ENCODE measurements at regions not wholly inside any gene's neighbourhood (a gene's known extent, or its start where the extent isn't known, plus 50 kb on each side); places are given as distances from the start of the nearest gene placed in this dataset.
"Not testable (repeated sequence)": the region's sequence is repeated elsewhere in the genome, so short reads cannot be mapped to it uniquely, and the experiment has no call there.

DNA sequence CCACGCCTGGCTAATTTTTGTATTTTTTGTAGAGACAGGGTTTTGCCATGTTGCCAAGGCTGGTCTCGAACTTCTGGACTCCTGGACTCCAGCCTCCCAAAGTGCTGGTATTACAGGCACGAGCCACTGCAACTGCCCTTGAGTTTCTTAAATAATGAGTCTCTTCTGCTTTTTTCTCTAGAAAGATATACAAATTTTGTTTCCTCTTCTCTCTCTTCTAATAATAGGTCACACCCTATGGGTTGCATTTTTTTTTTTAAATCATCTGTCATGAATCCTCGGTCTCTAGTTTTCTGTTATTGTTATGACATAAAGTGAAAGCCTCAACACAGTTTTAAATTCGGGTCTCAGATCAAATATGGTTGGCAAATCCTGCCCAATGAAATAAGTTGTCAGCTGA lies 111.2 kb downstream of the IL12A start:
- TF ChIP-seq ZNF565 (CRISPR knock-in tag; conservative IDR thresholded peaks at IDR 0.05; ENCODE audit: low read depth) (no peak), ARNTL (CRISPR knock-in tag; IDR thresholded peaks at IDR 0.05; ENCODE audit: borderline replicate concordance, low read depth) (no peak), ZNF70 (CRISPR knock-in tag; IDR thresholded peaks at IDR 0.05) (no peak), ZFP3 (CRISPR knock-in tag; IDR thresholded peaks at IDR 0.05) (no peak), CSDC2 (CRISPR knock-in tag; IDR thresholded peaks at IDR 0.05) (no peak), SNAI2 (CRISPR knock-in tag; IDR thresholded peaks at IDR 0.05) (no peak), PPARA (CRISPR knock-in tag; IDR thresholded peaks at IDR 0.05; ENCODE audit: borderline replicate concordance) (no peak), ZC3H10 (CRISPR knock-in tag; IDR thresholded peaks at IDR 0.05) (no peak), TCF4 (CRISPR knock-in tag; IDR thresholded peaks at IDR 0.05; ENCODE audit: borderline replicate concordance) (no peak), TOX (CRISPR knock-in tag; IDR thresholded peaks at IDR 0.05; ENCODE audit: borderline replicate concordance) (no peak), GLIS3 (CRISPR knock-in tag; IDR thresholded peaks at IDR 0.05) (no peak), ESRRG (CRISPR knock-in tag; IDR thresholded peaks at IDR 0.05) (no peak), CREB5 (CRISPR knock-in tag; IDR thresholded peaks at IDR 0.05; ENCODE audit: low read depth) (no peak)
- ATAC-seq = no peak

GRCh38 chr3:160100610-160101009 lies 112.0 kb downstream of the IL12A start:
- no peak for ATAC-seq
- no peak for TF ChIP-seq TOX (CRISPR knock-in tag; IDR thresholded peaks at IDR 0.05; ENCODE audit: borderline replicate concordance)
- no peak for TF ChIP-seq CREB5 (CRISPR knock-in tag; IDR thresholded peaks at IDR 0.05; ENCODE audit: low read depth)
- TF ChIP-seq RARB (CRISPR knock-in tag; IDR thresholded peaks at IDR 0.05) = no peak
- no peak for TF ChIP-seq ZC3H10 (CRISPR knock-in tag; IDR thresholded peaks at IDR 0.05)
- no peak for TF ChIP-seq PPARA (CRISPR knock-in tag; IDR thresholded peaks at IDR 0.05; ENCODE audit: borderline replicate concordance)
- TF ChIP-seq GLIS3 (CRISPR knock-in tag; IDR thresholded peaks at IDR 0.05) = no peak
- TF ChIP-seq ZFP3 (CRISPR knock-in tag; IDR thresholded peaks at IDR 0.05) = no peak
- no peak for TF ChIP-seq TSHZ2 (CRISPR knock-in tag; IDR thresholded peaks at IDR 0.05)
- TF ChIP-seq ESRRG (CRISPR knock-in tag; IDR thresholded peaks at IDR 0.05) = no peak
- no peak for TF ChIP-seq TCF4 (CRISPR knock-in tag; IDR thresholded peaks at IDR 0.05; ENCODE audit: borderline replicate concordance)
- no peak for TF ChIP-seq BACH2 (CRISPR knock-in tag; IDR thresholded peaks at IDR 0.05; ENCODE audit: borderline replicate concordance)

GRCh38 chr3:160102001-160102400 lies 113.4 kb downstream of the IL12A start:
- ATAC-seq = not testable (repeated sequence)

DNA sequence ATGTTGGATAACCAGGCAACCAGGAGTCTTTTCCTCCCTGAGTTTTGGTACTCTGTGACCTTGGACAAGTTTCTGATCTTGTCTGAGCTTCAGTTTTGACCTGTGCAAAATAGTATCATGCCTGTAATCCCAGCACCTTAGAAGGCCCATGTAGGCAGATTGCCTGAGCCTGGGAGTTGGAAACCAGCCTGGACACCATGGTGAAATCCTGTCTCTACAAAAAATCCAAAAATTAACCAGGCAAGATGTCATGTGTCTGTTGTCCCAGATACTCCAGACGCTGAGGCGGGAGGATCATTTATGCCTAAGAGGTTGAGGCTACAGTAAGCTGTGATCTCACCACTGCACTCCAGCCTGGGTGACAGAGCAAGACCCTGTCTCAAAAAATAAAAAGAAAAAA lies 114.8 kb downstream of the IL12A start:
- no peak for ATAC-seq
- TF ChIP-seq ZFP30 (CRISPR knock-in tag; IDR thresholded peaks at IDR 0.05) = no peak
- no peak for TF ChIP-seq CREB5 (CRISPR knock-in tag; IDR thresholded peaks at IDR 0.05; ENCODE audit: low read depth)
- no peak for TF ChIP-seq ZNF565 (CRISPR knock-in tag; conservative IDR thresholded peaks at IDR 0.05; ENCODE audit: low read depth)
- no peak for TF ChIP-seq ZNF70 (CRISPR knock-in tag; IDR thresholded peaks at IDR 0.05)
- TF ChIP-seq OSR1 (CRISPR knock-in tag; IDR thresholded peaks at IDR 0.05) = no peak
- TF ChIP-seq ZFP3 (CRISPR knock-in tag; IDR thresholded peaks at IDR 0.05) = no peak
- TF ChIP-seq ARNTL (CRISPR knock-in tag; IDR thresholded peaks at IDR 0.05; ENCODE audit: borderline replicate concordance, low read depth) = no peak
- TF ChIP-seq ISL1 (CRISPR knock-in tag; IDR thresholded peaks at IDR 0.05) = no peak

DNA sequence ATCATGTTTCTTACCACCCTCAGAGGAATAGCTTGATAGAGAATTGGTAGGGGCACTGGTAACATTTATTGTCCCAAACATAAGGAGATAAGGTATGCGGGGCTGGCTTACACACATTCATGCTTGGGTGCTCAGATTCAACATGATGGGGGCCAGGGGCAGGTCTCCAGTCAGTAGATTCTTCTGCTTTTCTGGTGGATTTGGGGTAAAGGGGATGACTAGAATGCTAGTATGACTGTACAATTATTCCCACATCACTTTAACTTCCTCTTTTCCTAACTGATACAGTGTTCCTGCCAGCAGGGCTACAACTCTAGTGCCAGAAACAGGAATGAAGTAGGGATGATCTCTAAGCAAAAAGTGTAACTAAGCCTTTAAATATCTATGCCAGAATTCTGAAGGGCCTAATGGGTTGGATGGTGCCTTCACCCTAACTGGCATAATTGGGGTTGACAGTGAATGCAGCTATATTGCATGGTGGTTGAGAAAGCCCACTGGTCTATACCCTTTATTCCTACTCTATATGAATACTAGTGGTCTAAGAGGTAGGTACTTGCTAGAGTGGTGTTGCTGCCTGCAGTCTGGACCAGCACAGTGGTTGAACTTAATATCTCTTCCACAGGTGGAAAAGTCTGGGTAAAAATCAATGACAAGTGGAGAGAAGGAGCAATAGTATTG lies 117.4 kb downstream of the IL12A start:
- ATAC-seq = no peak
- TF ChIP-seq ZFP3 (CRISPR knock-in tag; IDR thresholded peaks at IDR 0.05) (no peak), ISL1 (CRISPR knock-in tag; IDR thresholded peaks at IDR 0.05) (no peak), ZNF565 (CRISPR knock-in tag; conservative IDR thresholded peaks at IDR 0.05; ENCODE audit: low read depth) (no peak), ZC3H10 (CRISPR knock-in tag; IDR thresholded peaks at IDR 0.05) (no peak), BACH2 (CRISPR knock-in tag; IDR thresholded peaks at IDR 0.05; ENCODE audit: borderline replicate concordance) (no peak), RARB (CRISPR knock-in tag; IDR thresholded peaks at IDR 0.05) (no peak), TSHZ2 (CRISPR knock-in tag; IDR thresholded peaks at IDR 0.05) (no peak), CSDC2 (CRISPR knock-in tag; IDR thresholded peaks at IDR 0.05) (no peak), PPARA (CRISPR knock-in tag; IDR thresholded peaks at IDR 0.05; ENCODE audit: borderline replicate concordance) (no peak), PATZ1 (CRISPR knock-in tag; IDR thresholded peaks at IDR 0.05; ENCODE audit: borderline replicate concordance) (no peak), ESRRG (CRISPR knock-in tag; IDR thresholded peaks at IDR 0.05) (no peak)

All from SK-N-SH treated with all-trans-retinoic acid at 6 μM for 48 hours (cell line).